ENCODE measurements at regions not wholly inside any gene's neighbourhood (a gene's known extent, or its start where the extent isn't known, plus 50 kb on each side); places are given as distances from the start of the nearest gene placed in this dataset.

DNA sequence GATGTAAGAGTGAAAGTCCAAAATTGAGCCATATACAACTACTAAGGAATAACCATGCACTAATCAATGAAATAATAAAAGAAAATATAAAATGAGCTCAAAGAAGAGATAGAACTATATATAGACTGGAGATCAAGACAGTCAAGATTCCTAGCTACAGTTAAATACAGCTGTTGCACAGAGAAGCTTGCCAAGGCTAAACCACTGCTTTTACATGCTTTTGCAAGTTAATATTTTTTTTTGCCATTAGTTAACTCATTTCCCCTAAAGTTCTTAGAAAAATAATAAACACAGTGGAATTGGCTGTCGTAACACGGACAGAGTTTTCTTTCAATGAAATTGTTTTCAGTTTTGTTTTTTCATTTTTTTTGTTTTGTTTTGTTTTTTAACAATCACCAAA lies 123.0 kb downstream of the VGLL3 start:
- no peak overlapping the region for H3K27ac ChIP-seq (replicated peaks)

GRCh38 chr3:86865506-86865905 lies 125.4 kb downstream of the VGLL3 start:
- TF ChIP-seq, protein P1, sequence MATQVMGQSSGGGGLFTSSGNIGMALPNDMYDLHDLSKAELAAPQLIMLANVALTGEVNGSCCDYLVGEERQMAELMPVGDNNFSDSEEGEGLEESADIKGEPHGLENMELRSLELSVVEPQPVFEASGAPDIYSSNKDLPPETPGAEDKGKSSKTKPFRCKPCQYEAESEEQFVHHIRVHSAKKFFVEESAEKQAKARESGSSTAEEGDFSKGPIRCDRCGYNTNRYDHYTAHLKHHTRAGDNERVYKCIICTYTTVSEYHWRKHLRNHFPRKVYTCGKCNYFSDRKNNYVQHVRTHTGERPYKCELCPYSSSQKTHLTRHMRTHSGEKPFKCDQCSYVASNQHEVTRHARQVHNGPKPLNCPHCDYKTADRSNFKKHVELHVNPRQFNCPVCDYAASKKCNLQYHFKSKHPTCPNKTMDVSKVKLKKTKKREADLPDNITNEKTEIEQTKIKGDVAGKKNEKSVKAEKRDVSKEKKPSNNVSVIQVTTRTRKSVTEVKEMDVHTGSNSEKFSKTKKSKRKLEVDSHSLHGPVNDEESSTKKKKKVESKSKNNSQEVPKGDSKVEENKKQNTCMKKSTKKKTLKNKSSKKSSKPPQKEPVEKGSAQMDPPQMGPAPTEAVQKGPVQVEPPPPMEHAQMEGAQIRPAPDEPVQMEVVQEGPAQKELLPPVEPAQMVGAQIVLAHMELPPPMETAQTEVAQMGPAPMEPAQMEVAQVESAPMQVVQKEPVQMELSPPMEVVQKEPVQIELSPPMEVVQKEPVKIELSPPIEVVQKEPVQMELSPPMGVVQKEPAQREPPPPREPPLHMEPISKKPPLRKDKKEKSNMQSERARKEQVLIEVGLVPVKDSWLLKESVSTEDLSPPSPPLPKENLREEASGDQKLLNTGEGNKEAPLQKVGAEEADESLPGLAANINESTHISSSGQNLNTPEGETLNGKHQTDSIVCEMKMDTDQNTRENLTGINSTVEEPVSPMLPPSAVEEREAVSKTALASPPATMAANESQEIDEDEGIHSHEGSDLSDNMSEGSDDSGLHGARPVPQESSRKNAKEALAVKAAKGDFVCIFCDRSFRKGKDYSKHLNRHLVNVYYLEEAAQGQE (IDR thresholded peaks at IDR 0.05; ENCODE audit: insufficient replicate concordance, low read depth): no peak
- no peak for TF ChIP-seq GABPA (IDR thresholded peaks at IDR 0.05; ENCODE audit: low read depth)
- TF ChIP-seq, protein P2, sequence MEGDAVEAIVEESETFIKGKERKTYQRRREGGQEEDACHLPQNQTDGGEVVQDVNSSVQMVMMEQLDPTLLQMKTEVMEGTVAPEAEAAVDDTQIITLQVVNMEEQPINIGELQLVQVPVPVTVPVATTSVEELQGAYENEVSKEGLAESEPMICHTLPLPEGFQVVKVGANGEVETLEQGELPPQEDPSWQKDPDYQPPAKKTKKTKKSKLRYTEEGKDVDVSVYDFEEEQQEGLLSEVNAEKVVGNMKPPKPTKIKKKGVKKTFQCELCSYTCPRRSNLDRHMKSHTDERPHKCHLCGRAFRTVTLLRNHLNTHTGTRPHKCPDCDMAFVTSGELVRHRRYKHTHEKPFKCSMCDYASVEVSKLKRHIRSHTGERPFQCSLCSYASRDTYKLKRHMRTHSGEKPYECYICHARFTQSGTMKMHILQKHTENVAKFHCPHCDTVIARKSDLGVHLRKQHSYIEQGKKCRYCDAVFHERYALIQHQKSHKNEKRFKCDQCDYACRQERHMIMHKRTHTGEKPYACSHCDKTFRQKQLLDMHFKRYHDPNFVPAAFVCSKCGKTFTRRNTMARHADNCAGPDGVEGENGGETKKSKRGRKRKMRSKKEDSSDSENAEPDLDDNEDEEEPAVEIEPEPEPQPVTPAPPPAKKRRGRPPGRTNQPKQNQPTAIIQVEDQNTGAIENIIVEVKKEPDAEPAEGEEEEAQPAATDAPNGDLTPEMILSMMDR (IDR thresholded peaks at IDR 0.05; ENCODE audit: insufficient read depth, low read length): no peak
- no peak for TF ChIP-seq POLR2AphosphoS5 (IDR thresholded peaks at IDR 0.05; ENCODE audit: low read depth)
- TF ChIP-seq SPI1 (IDR thresholded peaks at IDR 0.05; ENCODE audit: borderline replicate concordance, low read depth): no peak
- no peaks in the 10 kb centered on the region for H3K27me3 ChIP-seq (ENCODE audit: insufficient read depth, poor library complexity, severe bottlenecking)
- H3K27ac ChIP-seq (replicated peaks): no peak overlapping the region
- no peak for DNase-seq (ENCODE audit: low read depth in 1 of 2, low spot score in 1 of 2)
- no peak overlapping the region for H3K4me3 ChIP-seq (replicated peaks; ENCODE audit: insufficient read depth, low read length)

More for the DNA sequence above, 123.0 kb downstream of the VGLL3 start:
- H3K4me3 ChIP-seq (replicated peaks; ENCODE audit: insufficient read depth, low read length): no peak overlapping the region
- TF ChIP-seq, protein P1 (IDR thresholded peaks at IDR 0.05; ENCODE audit: insufficient replicate concordance, low read depth): no peak
- no peak for TF ChIP-seq POLR2AphosphoS5 (IDR thresholded peaks at IDR 0.05; ENCODE audit: low read depth)
- no peak for TF ChIP-seq SPI1 (IDR thresholded peaks at IDR 0.05; ENCODE audit: borderline replicate concordance, low read depth)
- no peak for TF ChIP-seq GABPA (IDR thresholded peaks at IDR 0.05; ENCODE audit: low read depth)
- TF ChIP-seq, protein P2 (IDR thresholded peaks at IDR 0.05; ENCODE audit: insufficient read depth, low read length): no peak
- no peak for DNase-seq (ENCODE audit: low read depth in 1 of 2, low spot score in 1 of 2)
- H3K27me3 ChIP-seq (ENCODE audit: insufficient read depth, poor library complexity, severe bottlenecking): no peaks in the 10 kb centered on the region

DNA sequence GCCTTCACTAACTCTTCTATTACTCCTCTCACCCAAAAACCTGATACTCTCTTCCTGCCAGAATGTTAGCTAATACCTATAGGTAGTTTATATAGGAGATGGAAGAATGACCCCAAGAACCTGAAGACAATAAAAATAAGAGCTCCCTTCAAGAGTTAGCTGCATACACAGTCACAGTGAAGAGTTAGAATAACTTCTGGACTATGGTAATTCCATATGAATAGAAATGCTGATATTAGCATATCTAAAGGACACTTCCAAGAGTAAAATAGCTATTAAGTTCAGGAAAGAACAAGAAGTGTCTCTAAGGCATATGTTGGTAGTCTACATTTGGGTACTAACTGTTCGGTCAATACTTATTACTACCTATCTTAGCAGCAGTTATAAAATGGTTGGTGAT lies 134.2 kb downstream of the VGLL3 start:
- Histone ChIP-seq H3K27me3 (ENCODE audit: insufficient read depth, poor library complexity, severe bottlenecking) (no peaks in the 10 kb centered on the region), H3K4me3 (replicated peaks; ENCODE audit: insufficient read depth, low read length) (no peak overlapping the region), H3K27ac (replicated peaks) (no peak overlapping the region)
- no peak for DNase-seq (ENCODE audit: low read depth in 1 of 2, low spot score in 1 of 2)
- TF ChIP-seq POLR2AphosphoS5 (IDR thresholded peaks at IDR 0.05; ENCODE audit: low read depth) (no peak), GABPA (IDR thresholded peaks at IDR 0.05; ENCODE audit: low read depth) (no peak), SPI1 (IDR thresholded peaks at IDR 0.05; ENCODE audit: borderline replicate concordance, low read depth) (no peak)
- TF ChIP-seq, protein P1 (IDR thresholded peaks at IDR 0.05; ENCODE audit: insufficient replicate concordance, low read depth): no peak
- TF ChIP-seq, protein P2 (IDR thresholded peaks at IDR 0.05; ENCODE audit: insufficient read depth, low read length): no peak

All from HL-60 (cell line).